ENCODE measurements at regions not wholly inside any gene's neighbourhood (a gene's known extent, or its start where the extent isn't known, plus 50 kb on each side); places are given as distances from the start of the nearest gene placed in this dataset.
"Not testable (repeated sequence)": the region's sequence is repeated elsewhere in the genome, so short reads cannot be mapped to it uniquely, and the experiment has no call there.

DNA sequence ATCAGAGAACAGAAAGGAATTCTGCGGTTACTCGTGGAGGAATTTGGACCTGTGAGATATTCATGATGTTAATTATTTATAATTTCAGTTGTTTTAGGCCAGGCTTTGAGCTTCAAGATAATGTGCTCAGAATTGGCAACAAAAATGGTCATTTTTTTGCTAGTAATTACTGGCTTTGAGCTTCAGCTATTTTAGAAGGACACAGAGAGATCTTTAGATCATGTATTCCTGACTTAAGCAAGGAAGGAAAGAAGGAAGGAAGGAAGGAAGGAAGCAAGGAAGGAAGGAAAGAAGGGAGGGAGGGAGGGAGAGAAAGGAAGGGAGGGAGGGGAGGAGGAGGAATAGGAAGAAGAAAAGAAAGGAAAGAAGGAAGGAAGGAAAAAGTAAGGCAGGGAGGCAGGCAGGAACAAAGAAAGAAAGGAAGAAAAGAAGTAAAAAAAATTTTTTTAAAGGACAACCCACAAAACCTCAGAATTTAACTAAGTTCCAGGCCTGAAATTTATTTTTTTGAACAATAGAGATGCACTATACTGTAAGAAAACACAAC is 277.9 kb upstream of the KLF3 start:
- TF ChIP-seq, protein P1, sequence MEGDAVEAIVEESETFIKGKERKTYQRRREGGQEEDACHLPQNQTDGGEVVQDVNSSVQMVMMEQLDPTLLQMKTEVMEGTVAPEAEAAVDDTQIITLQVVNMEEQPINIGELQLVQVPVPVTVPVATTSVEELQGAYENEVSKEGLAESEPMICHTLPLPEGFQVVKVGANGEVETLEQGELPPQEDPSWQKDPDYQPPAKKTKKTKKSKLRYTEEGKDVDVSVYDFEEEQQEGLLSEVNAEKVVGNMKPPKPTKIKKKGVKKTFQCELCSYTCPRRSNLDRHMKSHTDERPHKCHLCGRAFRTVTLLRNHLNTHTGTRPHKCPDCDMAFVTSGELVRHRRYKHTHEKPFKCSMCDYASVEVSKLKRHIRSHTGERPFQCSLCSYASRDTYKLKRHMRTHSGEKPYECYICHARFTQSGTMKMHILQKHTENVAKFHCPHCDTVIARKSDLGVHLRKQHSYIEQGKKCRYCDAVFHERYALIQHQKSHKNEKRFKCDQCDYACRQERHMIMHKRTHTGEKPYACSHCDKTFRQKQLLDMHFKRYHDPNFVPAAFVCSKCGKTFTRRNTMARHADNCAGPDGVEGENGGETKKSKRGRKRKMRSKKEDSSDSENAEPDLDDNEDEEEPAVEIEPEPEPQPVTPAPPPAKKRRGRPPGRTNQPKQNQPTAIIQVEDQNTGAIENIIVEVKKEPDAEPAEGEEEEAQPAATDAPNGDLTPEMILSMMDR (IDR thresholded peaks at IDR 0.05): no peak
- DNase-seq (ENCODE audit: low spot score): no peak
- no peak for ATAC-seq (ENCODE audit: low FRiP score)

DNA sequence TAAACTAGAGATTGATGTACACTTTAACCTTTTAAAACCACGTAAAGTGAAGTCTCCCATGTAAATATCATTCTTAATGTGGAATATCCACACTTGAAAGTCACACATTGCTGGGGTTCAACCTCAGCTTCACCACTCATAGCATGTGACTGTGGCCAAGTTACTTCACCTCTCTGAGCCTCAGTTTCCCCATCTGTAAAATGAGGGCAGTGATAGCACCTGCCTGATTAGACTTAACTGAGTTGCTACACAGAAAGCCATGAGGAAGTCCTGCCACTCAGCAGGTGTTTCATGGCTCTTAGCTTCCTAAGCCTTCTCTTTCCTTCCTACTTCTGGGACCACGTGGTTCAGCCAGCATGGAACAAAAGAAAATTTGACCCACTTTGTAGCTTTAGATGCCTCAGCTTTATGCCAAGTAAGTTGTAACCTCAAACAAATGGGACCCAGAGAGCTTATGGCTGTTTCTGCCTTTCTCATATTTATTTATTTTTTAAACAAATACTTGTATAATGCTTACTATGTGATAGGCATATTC is 277.3 kb upstream of the KLF3 start:
- no peak for DNase-seq (ENCODE audit: low spot score)
- ATAC-seq (ENCODE audit: low FRiP score): no peak
- TF ChIP-seq, protein P1 (IDR thresholded peaks at IDR 0.05): no peak

DNA sequence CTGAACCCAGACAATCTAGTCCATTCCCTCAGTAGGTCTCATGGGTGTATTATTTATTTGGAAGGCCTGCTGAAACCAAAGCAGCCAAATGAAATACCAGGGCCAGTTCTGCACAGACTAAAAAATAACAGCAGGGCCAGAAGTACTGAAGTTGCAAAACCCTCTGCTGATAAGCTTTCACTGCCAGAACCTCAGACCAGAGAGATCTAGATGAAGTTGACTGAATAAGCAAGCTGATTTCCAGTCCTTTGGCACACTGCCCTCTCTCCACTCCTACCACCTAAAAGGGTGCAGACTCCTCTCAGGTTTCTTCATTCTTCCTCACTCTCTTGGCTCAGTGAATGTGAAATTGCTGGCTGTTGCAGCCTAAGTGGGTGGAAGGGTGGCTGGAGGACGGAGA is 276.7 kb upstream of the KLF3 start:
- TF ChIP-seq, protein P1 (IDR thresholded peaks at IDR 0.05): no peak
- ATAC-seq (ENCODE audit: low FRiP score) (peak; percentile 84), DNase-seq (ENCODE audit: low spot score) (peak; percentile 44)

DNA sequence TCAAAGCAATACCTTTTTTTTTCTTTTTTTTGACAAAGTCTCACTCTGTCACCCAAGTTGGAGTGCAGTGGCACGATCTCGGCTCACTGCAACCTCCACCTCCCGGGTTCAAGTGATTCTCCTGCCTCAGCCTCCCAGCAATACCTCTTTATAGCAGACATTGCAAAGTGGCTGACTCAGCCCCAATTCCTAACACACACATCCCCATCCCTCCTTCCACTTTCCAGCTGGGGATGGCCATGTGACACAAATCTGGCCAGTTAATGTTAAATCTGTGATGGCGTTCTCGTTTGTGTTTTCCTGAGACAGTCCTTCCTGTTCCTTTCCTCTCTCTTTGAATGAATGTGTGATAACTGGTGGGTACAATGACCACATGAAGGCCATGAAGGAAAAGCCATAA is 276.2 kb upstream of the KLF3 start:
- TF ChIP-seq, protein P1 (IDR thresholded peaks at IDR 0.05): no peak
- DNase-seq (ENCODE audit: low spot score): no peak
- no peak for ATAC-seq (ENCODE audit: low FRiP score)

DNA sequence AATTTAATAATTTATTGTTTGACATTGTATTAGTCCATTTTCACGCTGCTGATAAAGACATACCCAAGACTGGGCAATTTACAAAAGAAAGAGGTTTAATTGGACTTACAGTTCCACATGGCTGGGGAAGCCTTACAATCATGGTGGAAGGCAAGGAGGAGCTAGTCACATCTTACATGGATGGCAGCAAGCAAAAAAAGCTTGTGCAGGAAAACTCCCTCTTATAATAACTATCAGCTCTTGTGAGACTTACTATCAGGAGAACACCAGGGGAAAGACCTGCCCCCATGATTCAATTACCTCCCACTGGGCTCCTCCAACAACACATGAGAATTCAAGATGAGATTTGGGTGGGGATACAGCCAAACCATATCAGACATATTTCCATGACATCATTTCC is 275.1 kb upstream of the KLF3 start:
- not testable (repeated sequence) for ATAC-seq (ENCODE audit: low FRiP score); DNase-seq (ENCODE audit: low spot score)

DNA sequence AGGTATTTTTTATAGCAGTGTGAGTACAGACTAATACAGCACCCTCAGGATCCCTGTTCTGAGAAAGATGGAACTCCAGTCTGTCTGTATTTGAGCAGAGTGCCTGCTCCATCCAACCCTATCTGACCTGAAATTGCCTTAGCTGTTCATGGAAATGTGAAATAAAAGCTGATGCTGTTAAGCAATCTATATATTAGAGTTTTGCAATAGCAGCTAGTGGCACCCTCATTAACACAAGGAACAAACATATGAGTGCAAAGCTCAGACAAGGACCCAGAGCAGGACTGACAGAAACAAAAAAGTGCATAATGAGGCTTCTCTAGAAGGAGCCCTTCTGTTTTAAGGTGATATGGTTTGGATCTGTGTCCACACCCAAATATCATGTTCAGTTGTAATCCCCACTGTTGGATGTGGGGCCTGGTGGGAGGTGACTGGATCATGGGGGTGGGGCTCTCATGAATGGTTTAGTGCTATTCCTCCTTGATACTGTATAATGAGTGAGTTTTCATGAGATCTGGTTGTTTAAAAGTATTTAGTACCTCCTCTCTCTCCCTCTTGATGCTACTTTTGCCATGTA is 272.9 kb upstream of the KLF3 start:
- TF ChIP-seq, protein P1 (IDR thresholded peaks at IDR 0.05): no peak
- no peak for DNase-seq (ENCODE audit: low spot score)
- ATAC-seq (ENCODE audit: low FRiP score): no peak

DNA sequence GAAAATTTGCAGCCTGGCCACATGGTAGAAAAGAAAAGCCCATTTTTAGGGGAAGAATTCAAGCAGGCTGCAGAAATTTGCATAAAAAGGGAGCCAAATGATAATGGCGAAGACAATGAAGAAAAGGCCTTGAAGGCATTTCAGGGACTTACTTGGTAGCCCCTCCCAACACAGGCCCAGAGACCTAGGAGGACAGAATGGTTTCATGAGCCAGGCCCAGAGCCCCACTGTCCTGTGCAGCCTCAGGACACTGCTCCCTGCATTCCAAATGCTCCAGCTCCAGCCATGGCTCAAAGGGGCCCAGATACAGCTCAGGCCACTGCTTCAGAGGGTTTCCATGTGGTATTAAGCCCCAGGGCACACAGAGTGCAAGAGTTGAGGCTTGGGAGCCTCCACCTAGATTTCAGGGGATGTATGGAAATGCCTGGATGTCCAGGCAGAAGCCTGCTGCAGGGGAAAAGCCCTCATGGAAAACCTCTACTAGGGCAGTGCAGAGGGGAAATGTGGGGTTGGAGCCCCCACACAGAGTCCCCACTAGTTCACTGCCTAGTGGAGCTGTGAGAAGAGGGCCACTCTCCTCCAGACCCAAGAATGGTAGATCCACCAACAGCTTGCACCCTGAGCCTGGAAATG is 271.7 kb upstream of the KLF3 start:
- no peak for DNase-seq (ENCODE audit: low spot score)
- no peak for ATAC-seq (ENCODE audit: low FRiP score)
- TF ChIP-seq, protein P1 (IDR thresholded peaks at IDR 0.05): no peak
